Heart right ventricle (tissue), 16 donors: ENCODE measurements at regions not wholly inside any gene's neighbourhood (a gene's known extent, or its start where the extent isn't known, plus 50 kb on each side); places are given as distances from the start of the nearest gene placed in this dataset.
A peak's percentile ranks its signal among the peaks of the same experiment; 100 is the strongest.

ENCODE experiments used
- ATAC-seq, 8 donors: fragments of 200-7000 bp; cut with Tn5 transposase; one replicate each; pipeline ENCODE4 v1.9.1; 2020; ENCODE audit warnings: mild to moderate bottlenecking in 8 of 8, moderate library complexity in 8 of 8, moderate number of reproducible peaks in 1 of 8
- DNase-seq, 2 donors: peaks; one replicate each; pipeline ENCODE4 v3.0.0-alpha.2; 2020
- H3K27ac ChIP-seq, 10 donors: fragments of 200-600 bp; sonication (generic) in 2 of 10; one replicate each; pipeline versions ENCODE4 v1.5.0 to v1.8.0; 2020 to 2022; ENCODE audit warnings: mild to moderate bottlenecking in 3 of 10
- H3K27me3 ChIP-seq, 7 donors: fragments of 200-600 bp; one replicate each; pipeline ENCODE4 v1.8.0; 2021 to 2022; ENCODE audit warnings: mild to moderate bottlenecking in 2 of 7
- H3K36me3 ChIP-seq, 9 donors: fragments of 200-600 bp; sonication (generic) in 1 of 9; one replicate each; pipeline versions ENCODE4 v1.5.0 to v1.8.0; 2020 to 2022; ENCODE audit warnings: mild to moderate bottlenecking in 2 of 9
- H3K4me1 ChIP-seq, 9 donors: fragments of 200-600 bp; sonication (generic) in 1 of 9; one replicate each; pipeline versions ENCODE4 v1.5.0 to v1.8.0; 2020 to 2022; ENCODE audit warnings: mild to moderate bottlenecking in 4 of 9
- H3K4me3 ChIP-seq, 10 donors: fragments of 200-600 bp; sonication (generic) in 2 of 10; one replicate each; pipeline versions ENCODE4 v1.5.0 to v1.8.0; 2020 to 2022; ENCODE audit warnings: mild to moderate bottlenecking in 7 of 10, moderate library complexity in 2 of 10
- H3K9me3 ChIP-seq, 11 donors: fragments of 200-600 bp in 10 of 11; sonication (generic) in 2 of 11; one replicate each; pipeline versions ENCODE4 v1.5.0 to v1.8.0; 2013 to 2022; ENCODE audit warnings: mild to moderate bottlenecking in 2 of 11, control low read depth in 1 of 11, moderate library complexity in 1 of 11
- CTCF ChIP-seq, 9 donors: fragments of 200-600 bp; sonication (generic) in 2 of 9; IDR thresholded peaks; one replicate each; pipeline versions ENCODE4 v1.5.0 to v1.8.0; 2021 to 2022; ENCODE audit warnings: antibody characterized with exemption in 9 of 9, mild to moderate bottlenecking in 5 of 9, moderate library complexity in 1 of 9
- WGBS, 2 donors: extraction: QIAGEN DNeasy Blood & Tissue Kit; methylation state at CpG; one replicate each; pipeline ENCODE4 v1.1.7; 2013; ENCODE audit warnings: inconsistent platforms in 1 of 2; 5-methylcytosine and 5-hydroxymethylcytosine counted together
- intact Hi-C, 10 donors: fragments of 100-400 bp; cut with DNase I; formaldehyde crosslinking; loops; one replicate each; pipeline versions ENCODE4 v1.11.1 to v1.14.2; 2022
- donor health status: Arrhythmogenic right ventricular cardiomyopathy.
- donor health status: ischemic (EF 13 %, LVEDD 7.1; RV severe dilation, severe dysfunction).
- donor health status: healthy with polysubstance abuse.
- donor health status: DM: no; HTN: yes; CAD: no.
- donor health status: DM: no; HTN: no; CAD: no.
- donor health status: ischemic (EF 25% LVEDD 6.9; RV normal size, moderate dysfunction).
- donor health status: ischemic (EF 25% LVEDD 5.7; RV mildly dilated, moderate dysfunction).
- donor health status: healthy.
- donor health status: DM: yes; HTN: yes; CAD: no.
- donor health status: Ischemic cardiomyopathy.
- donor health status: ischemic (EF 35%, LVEDD 5.7; RV mildly dilated, moderate dysfunction).
- donor health status: nonischemic (EF 11% LVEDD 7.7; RV severe dilation, severe dysfunction).
- donor health status: DM: yes; HTN: yes; CAD: no.
- donor health status: PGD.
- donor health status: ischemic (EF 29% LVEDD 5.4; RV normal size, mild dysfunction).
- donor health status: nonischemic (EF 23%, LVEDD 6.1; RV moderate dilation, normal function).

GRCh38 chr6:166005944-166006899 is 161.4 kb downstream of the TBXT start:
- intact Hi-C loops = loop anchor here in 3 of 10 donors (2.0 to 10.0 kb wide), 3 partner anchors 25 to 91 kb away; no protein-coding TSS in a partner anchor
- 1% methylated on average over 47 of the region's 47 CpGs for WGBS, 2 donors
- no peak for TF ChIP-seq CTCF (IDR thresholded peaks at IDR 0.05)
- H3K27me3 ChIP-seq = peaks cover 5 to 62% (median 61%) of the 10 kb centered on the region in 7 donors
- peak; percentile 63 to 90 (median 78) for ATAC-seq
- no peaks in the 10 kb centered on the region for H3K36me3 ChIP-seq
- peak; percentile 66 to 75 for DNase-seq
- no peaks in the 10 kb centered on the region for H3K9me3 ChIP-seq
- H3K4me1 ChIP-seq = peaks cover 4 to 45% (median 28%) of the 10 kb centered on the region in 9 donors
- H3K27ac ChIP-seq = peak overlapping the region; percentile 39 to 90 (median 75)
- peak overlapping the region in 9 of 10 donors; percentile 19 to 52 (median 38) for H3K4me3 ChIP-seq

- ATAC-seq (peak; percentile 54 to 83 (median 74)), DNase-seq (peak; percentile 72)
- Histone ChIP-seq H3K4me3 (peak overlapping the region in 9 of 10 donors; percentile 19 to 52 (median 38)), H3K36me3 (no peaks in the 10 kb centered on the region), H3K4me1 (peaks cover 4 to 45% (median 28%) of the 10 kb centered on the region in 9 donors), H3K27ac (peak overlapping the region; percentile 39 to 90 (median 75)), H3K9me3 (no peaks in the 10 kb centered on the region), H3K27me3 (peaks cover 2 to 55% (median 54%) of the 10 kb centered on the region in 7 donors)
- 2 to 6% methylated on average over 21 of the region's 21 CpGs for WGBS, 2 donors
- intact Hi-C loops = loop anchor here in 3 of 10 donors (2.0 to 10.0 kb wide), 3 partner anchors 25 to 92 kb away; no protein-coding TSS in a partner anchor
- TF ChIP-seq CTCF (IDR thresholded peaks at IDR 0.05) = no peak
Observed at GRCh38 chr6:166005401-166005943, 162.2 kb downstream of the TBXT start.

- Histone ChIP-seq H3K27me3 (peaks cover 0 to 49% (median 48%) of the 10 kb centered on the region in 7 donors), H3K36me3 (no peaks in the 10 kb centered on the region), H3K4me3 (peak overlapping the region in 1 of 10 donors; percentile 38), H3K27ac (peak overlapping the region in 8 of 10 donors; percentile 51 to 90 (median 82)), H3K9me3 (no peaks in the 10 kb centered on the region), H3K4me1 (peaks cover 4 to 45% (median 28%) of the 10 kb centered on the region in 9 donors)
- WGBS, 2 donors = 71 to 81% methylated on average over 12 of the region's 12 CpGs
- no peak for ATAC-seq
- no peak for DNase-seq
- intact Hi-C loops = loop anchor here in 3 of 10 donors (2.0 to 10.0 kb wide), 3 partner anchors 26 to 92 kb away; no protein-coding TSS in a partner anchor
- no peak for TF ChIP-seq CTCF (IDR thresholded peaks at IDR 0.05)
Observed at GRCh38 chr6:166004876-166005275, 162.8 kb downstream of the TBXT start.

GRCh38 chr6:166004471-166004870 is 163.2 kb downstream of the TBXT start:
- Histone ChIP-seq H3K4me1 (peaks cover 4 to 44% (median 28%) of the 10 kb centered on the region in 9 donors), H3K27me3 (peaks cover 0 to 47% (median 45%) of the 10 kb centered on the region in 7 donors), H3K9me3 (no peaks in the 10 kb centered on the region), H3K4me3 (no peak overlapping the region), H3K36me3 (no peaks in the 10 kb centered on the region), H3K27ac (peak overlapping the region in 2 of 10 donors; percentile 79 to 84)
- ATAC-seq (no peak), DNase-seq (no peak)
- TF ChIP-seq CTCF (IDR thresholded peaks at IDR 0.05) = no peak
- intact Hi-C loops = loop anchor here in 2 of 10 donors (2.0 to 10.0 kb wide), 2 partner anchors 26 to 90 kb away; no protein-coding TSS in a partner anchor
- WGBS, 2 donors = 75 to 88% methylated on average over 9 of the region's 9 CpGs
